ENCODE measurements at regions not wholly inside any gene's neighbourhood (a gene's known extent, or its start where the extent isn't known, plus 50 kb on each side); places are given as distances from the start of the nearest gene placed in this dataset.

GRCh38 chr3:78112291-78113010, 1072.6 kb downstream of the ROBO2 start:
- Histone ChIP-seq H3K36me3 (ENCODE audit: low read depth) (no peaks in the 10 kb centered on the region), H3K4me1 (ENCODE audit: low read depth) (no peaks in the 10 kb centered on the region), H3K4me3 (no peak overlapping the region), H3K9me3 (no peaks in the 10 kb centered on the region)
- intact Hi-C loops (cut with DNase I, micrococcal nuclease): no loop called here
- ATAC-seq: no peak
- TF ChIP-seq CTCF (IDR thresholded peaks at IDR 0.05): no peak
- DNase-seq: no peak

- Histone ChIP-seq H3K4me1 (ENCODE audit: low read depth) (no peaks in the 10 kb centered on the region), H3K4me3 (no peak overlapping the region), H3K36me3 (ENCODE audit: low read depth) (no peaks in the 10 kb centered on the region), H3K9me3 (no peaks in the 10 kb centered on the region)
- no peak for TF ChIP-seq CTCF (IDR thresholded peaks at IDR 0.05)
- intact Hi-C loops (cut with DNase I, micrococcal nuclease): no loop called here
- DNase-seq: no peak
- no peak for ATAC-seq
Measured at GRCh38 chr3:78115983-78116382, 1076.1 kb downstream of the ROBO2 start.

- Histone ChIP-seq H3K36me3 (ENCODE audit: low read depth) (no peaks in the 10 kb centered on the region), H3K4me1 (ENCODE audit: low read depth) (no peaks in the 10 kb centered on the region), H3K9me3 (no peaks in the 10 kb centered on the region), H3K4me3 (no peak overlapping the region)
- intact Hi-C loops (cut with DNase I, micrococcal nuclease): no loop called here
- ATAC-seq: no peak
- no peak for TF ChIP-seq CTCF (IDR thresholded peaks at IDR 0.05)
- no peak for DNase-seq
Measured at GRCh38 chr3:78116874-78117273, 1077.0 kb downstream of the ROBO2 start.

GRCh38 chr3:78123058-78123457, 1083.2 kb downstream of the ROBO2 start:
- DNase-seq: no peak
- no peaks in the 10 kb centered on the region for H3K9me3 ChIP-seq
- intact Hi-C loops (cut with DNase I, micrococcal nuclease): no loop called here
- no peak for ATAC-seq
- no peaks in the 10 kb centered on the region for H3K36me3 ChIP-seq (ENCODE audit: low read depth)
- no peak for TF ChIP-seq CTCF (IDR thresholded peaks at IDR 0.05)
- no peaks in the 10 kb centered on the region for H3K4me1 ChIP-seq (ENCODE audit: low read depth)
- H3K4me3 ChIP-seq: no peak overlapping the region

- Histone ChIP-seq H3K9me3 (no peaks in the 10 kb centered on the region), H3K36me3 (ENCODE audit: low read depth) (no peaks in the 10 kb centered on the region), H3K4me1 (ENCODE audit: low read depth) (no peaks in the 10 kb centered on the region), H3K4me3 (no peak overlapping the region)
- intact Hi-C loops (cut with DNase I, micrococcal nuclease): no loop called here
- ATAC-seq: no peak
- DNase-seq: no peak
- no peak for TF ChIP-seq CTCF (IDR thresholded peaks at IDR 0.05)
Measured at GRCh38 chr3:78129707-78130106, 1089.8 kb downstream of the ROBO2 start.

Measured in mucosa of descending colon (tissue), 3 donors.